ENCODE measurements at regions not wholly inside any gene's neighbourhood (a gene's known extent, or its start where the extent isn't known, plus 50 kb on each side); places are given as distances from the start of the nearest gene placed in this dataset.

DNA sequence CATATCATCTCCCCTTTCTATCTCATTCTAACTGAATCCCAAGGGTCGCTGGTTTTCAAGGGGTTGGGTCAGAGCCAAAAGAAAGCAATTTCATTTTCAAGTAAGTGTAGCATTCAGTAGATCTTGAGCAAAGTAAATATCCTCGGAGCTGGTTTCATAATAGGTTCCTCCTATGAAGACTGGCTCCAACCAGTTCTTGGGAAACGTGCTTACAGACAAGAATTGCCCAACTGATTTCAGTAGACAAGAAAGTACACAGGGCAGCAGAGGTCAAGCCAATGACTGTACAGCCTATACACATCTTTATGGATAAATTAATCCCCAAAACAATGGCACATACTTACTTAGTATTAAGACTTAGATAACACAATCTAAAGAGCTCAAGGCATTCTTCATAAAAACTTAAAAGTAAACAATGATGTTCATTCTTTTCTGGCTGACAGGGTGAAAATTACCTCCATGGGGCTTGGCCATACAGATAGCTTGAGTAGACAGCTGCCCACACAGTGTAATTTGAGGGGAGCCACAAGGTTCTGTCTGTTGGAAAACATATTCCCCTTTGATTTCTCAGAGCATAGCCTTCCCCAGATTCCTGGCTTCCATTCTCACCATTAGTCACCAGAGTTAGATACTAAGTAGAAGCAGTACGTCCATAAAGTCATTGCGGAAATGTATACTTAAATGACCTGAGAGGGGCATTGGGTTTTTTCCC lies 163.9 kb downstream of the ARRDC3 start:
- peak overlapping the region; percentile 12 to 19 for H3K27ac ChIP-seq

DNA sequence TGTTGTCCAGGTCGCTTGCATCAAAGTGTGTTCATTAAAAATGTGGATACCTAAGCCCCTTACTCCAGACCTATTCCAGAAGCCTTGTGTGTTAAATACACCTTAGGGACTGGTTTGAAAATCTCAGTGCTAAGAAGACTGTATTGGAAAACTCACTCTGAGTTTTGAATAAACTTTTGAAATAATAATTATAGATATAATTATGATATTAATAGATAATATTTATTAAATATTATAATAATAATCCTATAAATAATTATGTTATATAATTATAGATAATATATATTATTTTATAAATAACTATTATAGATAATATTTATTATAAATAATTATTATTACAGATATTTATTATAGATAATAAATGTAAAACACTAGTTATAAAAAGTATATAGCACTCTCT lies 165.3 kb downstream of the ARRDC3 start:
- no peak for DNase-seq (ENCODE audit: low spot score)
- TF ChIP-seq, protein P1, sequence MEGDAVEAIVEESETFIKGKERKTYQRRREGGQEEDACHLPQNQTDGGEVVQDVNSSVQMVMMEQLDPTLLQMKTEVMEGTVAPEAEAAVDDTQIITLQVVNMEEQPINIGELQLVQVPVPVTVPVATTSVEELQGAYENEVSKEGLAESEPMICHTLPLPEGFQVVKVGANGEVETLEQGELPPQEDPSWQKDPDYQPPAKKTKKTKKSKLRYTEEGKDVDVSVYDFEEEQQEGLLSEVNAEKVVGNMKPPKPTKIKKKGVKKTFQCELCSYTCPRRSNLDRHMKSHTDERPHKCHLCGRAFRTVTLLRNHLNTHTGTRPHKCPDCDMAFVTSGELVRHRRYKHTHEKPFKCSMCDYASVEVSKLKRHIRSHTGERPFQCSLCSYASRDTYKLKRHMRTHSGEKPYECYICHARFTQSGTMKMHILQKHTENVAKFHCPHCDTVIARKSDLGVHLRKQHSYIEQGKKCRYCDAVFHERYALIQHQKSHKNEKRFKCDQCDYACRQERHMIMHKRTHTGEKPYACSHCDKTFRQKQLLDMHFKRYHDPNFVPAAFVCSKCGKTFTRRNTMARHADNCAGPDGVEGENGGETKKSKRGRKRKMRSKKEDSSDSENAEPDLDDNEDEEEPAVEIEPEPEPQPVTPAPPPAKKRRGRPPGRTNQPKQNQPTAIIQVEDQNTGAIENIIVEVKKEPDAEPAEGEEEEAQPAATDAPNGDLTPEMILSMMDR (IDR thresholded peaks at IDR 0.05): no peak

More for the DNA sequence above, 163.9 kb downstream of the ARRDC3 start:
- Histone ChIP-seq H3K4me1 (no peaks in the 10 kb centered on the region), H3K36me3 (no peaks in the 10 kb centered on the region), H3K27me3 (no peaks in the 10 kb centered on the region), H3K4me3 (no peak overlapping the region), H3K9me3 (no peaks in the 10 kb centered on the region)
- peak; percentile 66 for DNase-seq (ENCODE audit: low spot score)
- TF ChIP-seq, protein P1 (IDR thresholded peaks at IDR 0.05): no peak

DNA sequence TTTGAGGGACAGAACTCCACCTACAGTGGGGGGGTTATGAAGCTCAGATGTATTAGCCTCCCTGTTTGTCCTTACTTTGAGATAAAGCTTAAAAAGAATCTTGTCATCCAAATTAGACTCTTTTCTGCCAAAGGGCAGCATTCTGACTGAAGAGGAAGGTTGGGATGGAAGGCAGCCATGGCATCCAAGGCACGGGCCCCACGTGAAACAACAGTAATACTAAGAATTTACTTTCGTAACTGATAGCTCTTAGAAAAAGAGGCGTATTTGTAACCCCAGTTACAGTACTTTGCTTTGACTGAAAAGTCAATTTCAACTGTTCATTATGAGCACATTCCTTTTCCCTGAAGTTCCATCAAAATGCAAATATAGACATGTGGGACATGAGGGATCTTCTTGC lies 168.5 kb downstream of the ARRDC3 start:
- DNase-seq (ENCODE audit: low spot score): no peak
- Histone ChIP-seq H3K27ac (no peak overlapping the region), H3K4me3 (no peak overlapping the region), H3K27me3 (no peaks in the 10 kb centered on the region), H3K9me3 (no peaks in the 10 kb centered on the region), H3K36me3 (no peaks in the 10 kb centered on the region), H3K4me1 (peaks cover 0 to 17% of the 10 kb centered on the region in 2 donors)
- TF ChIP-seq, protein P1 (IDR thresholded peaks at IDR 0.05): no peak

More for the DNA sequence above, 165.3 kb downstream of the ARRDC3 start:
- Histone ChIP-seq H3K27ac (no peak overlapping the region), H3K4me1 (peaks cover 0 to under 1% of the 10 kb centered on the region in 2 donors), H3K36me3 (no peaks in the 10 kb centered on the region), H3K9me3 (no peaks in the 10 kb centered on the region), H3K27me3 (no peaks in the 10 kb centered on the region), H3K4me3 (no peak overlapping the region)
